Kidney epithelial cell (primary cell): ENCODE measurements at regions not wholly inside any gene's neighbourhood (a gene's known extent, or its start where the extent isn't known, plus 50 kb on each side); places are given as distances from the start of the nearest gene placed in this dataset.

Source experiments
- DNase-seq: peaks from one replicate; pipeline ENCODE4 v3.0.0-alpha.2; 2010; ENCODE audit warnings: low read depth
- H3K27me3 ChIP-seq: 2 replicates; pipeline ENCODE4 v1.6.0; 2011; ENCODE audit warnings: low read length; ENCODE audit not compliant: control insufficient read depth, insufficient read depth
- H3K36me3 ChIP-seq: 2 replicates; pipeline ENCODE4 v1.5.1; 2011; ENCODE audit warnings: low read length; ENCODE audit not compliant: control insufficient read depth, insufficient read depth
- H3K4me3 ChIP-seq: 2 replicates; pipeline ENCODE4 v1.5.1; 2011; ENCODE audit warnings: low read depth, mild to moderate bottlenecking, control low read depth, low read length
- TF ChIP-seq, protein P1 (sequence below): IDR thresholded peaks from 2 replicates; pipeline ENCODE4 v1.5.1; 2011; ENCODE audit warnings: mild to moderate bottlenecking, moderate library complexity, low read length, control low read depth, inconsistent platforms; ENCODE audit not compliant: insufficient read depth, poor library complexity, severe bottlenecking

DNA sequence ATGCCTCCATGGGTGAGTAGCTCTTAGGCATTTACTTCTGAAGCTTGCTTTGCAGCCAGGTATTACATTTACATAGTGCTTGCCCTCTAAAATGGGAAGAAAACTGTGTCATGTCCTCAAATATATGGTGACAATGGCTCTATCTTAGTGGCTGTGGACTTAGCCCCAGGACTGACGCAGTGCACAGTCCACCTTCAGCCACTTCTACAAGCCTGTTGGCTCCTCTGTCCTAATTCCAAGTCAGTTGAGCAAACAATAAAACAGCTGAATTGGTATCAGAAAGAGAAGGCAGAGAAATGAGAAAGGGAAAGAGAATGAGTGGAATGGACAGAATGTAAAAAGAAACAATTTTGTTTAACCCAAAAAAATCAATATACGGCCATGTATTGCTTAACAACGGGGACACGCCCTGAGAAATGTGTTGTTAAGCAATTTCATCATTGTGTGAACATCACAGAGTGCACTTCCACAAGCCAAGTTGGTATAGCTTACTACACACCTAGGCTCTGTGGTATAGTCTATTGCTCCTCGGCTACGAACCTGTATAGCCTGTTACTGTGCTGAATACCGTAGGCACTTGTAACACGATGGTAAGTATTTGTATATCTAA lies 93.5 kb downstream of the GRIN2B start:
- no peak for DNase-seq
- TF ChIP-seq, protein P1, sequence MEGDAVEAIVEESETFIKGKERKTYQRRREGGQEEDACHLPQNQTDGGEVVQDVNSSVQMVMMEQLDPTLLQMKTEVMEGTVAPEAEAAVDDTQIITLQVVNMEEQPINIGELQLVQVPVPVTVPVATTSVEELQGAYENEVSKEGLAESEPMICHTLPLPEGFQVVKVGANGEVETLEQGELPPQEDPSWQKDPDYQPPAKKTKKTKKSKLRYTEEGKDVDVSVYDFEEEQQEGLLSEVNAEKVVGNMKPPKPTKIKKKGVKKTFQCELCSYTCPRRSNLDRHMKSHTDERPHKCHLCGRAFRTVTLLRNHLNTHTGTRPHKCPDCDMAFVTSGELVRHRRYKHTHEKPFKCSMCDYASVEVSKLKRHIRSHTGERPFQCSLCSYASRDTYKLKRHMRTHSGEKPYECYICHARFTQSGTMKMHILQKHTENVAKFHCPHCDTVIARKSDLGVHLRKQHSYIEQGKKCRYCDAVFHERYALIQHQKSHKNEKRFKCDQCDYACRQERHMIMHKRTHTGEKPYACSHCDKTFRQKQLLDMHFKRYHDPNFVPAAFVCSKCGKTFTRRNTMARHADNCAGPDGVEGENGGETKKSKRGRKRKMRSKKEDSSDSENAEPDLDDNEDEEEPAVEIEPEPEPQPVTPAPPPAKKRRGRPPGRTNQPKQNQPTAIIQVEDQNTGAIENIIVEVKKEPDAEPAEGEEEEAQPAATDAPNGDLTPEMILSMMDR = no peak
- Histone ChIP-seq H3K4me3 (no peak overlapping the region), H3K36me3 (no peaks in the 10 kb centered on the region), H3K27me3 (no peaks in the 10 kb centered on the region)

GRCh38 chr12:13882176-13882575 lies 99.2 kb downstream of the GRIN2B start:
- H3K36me3 ChIP-seq = no peaks in the 10 kb centered on the region
- TF ChIP-seq, protein P1 = no peak
- no peaks in the 10 kb centered on the region for H3K27me3 ChIP-seq
- DNase-seq = no peak
- H3K4me3 ChIP-seq = no peak overlapping the region

- no peak for DNase-seq
- H3K27me3 ChIP-seq = no peaks in the 10 kb centered on the region
- no peak overlapping the region for H3K4me3 ChIP-seq
- TF ChIP-seq, protein P1 = no peak
- no peaks in the 10 kb centered on the region for H3K36me3 ChIP-seq
Observed at GRCh38 chr12:13880613-13881012, 100.8 kb downstream of the GRIN2B start.

DNA sequence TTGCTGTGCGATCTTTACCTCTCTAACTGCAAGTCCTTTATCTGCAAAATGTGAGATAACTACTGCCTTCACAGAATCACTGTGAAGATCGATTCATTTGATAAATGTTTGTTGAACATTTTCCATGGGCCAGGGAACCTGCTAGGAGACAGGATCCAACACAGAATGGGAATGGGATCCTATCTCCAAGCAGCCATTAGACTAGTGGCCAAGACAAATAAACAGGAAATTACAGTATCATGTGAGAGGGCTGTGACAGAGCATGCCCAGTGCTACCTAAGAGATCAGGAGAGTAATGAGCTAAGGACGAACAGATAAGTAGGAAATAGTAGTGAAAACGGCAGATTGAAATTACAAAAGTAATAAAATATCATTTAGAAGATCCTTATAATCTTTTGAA lies 105.7 kb downstream of the GRIN2B start:
- TF ChIP-seq, protein P1 = no peak
- no peaks in the 10 kb centered on the region for H3K27me3 ChIP-seq
- no peak for DNase-seq
- no peaks in the 10 kb centered on the region for H3K36me3 ChIP-seq
- no peak overlapping the region for H3K4me3 ChIP-seq

DNA sequence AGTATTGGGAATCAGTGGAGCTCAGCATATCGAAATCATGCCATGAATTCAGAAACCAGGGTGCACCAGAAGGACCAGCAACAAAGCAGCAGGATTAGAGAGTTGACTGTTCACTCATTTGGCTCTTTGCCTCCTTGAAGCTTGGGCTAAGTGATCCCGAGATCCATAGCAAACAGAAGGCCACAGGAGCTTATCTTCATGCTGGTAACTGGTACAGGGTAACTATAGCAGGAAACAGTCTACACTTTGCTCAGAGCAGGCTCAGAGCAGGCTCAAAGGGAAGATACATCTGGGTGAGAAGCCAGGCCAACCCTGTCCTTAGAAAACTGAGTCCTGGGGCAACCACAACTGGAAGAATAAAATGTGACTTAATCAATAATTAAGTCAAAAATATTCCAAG lies 111.1 kb downstream of the GRIN2B start:
- Histone ChIP-seq H3K27me3 (peaks cover 3% of the 10 kb centered on the region), H3K36me3 (no peaks in the 10 kb centered on the region), H3K4me3 (no peak overlapping the region)
- DNase-seq = no peak
- TF ChIP-seq, protein P1 = no peak

- peak; percentile 50 for DNase-seq
- TF ChIP-seq, protein P1 = peak; percentile 99
- Histone ChIP-seq H3K4me3 (no peak overlapping the region), H3K27me3 (peaks cover 3% of the 10 kb centered on the region), H3K36me3 (no peaks in the 10 kb centered on the region)
Observed at GRCh38 chr12:13864081-13864673, 117.2 kb downstream of the GRIN2B start.
